ENCODE measurements at regions not wholly inside any gene's neighbourhood (a gene's known extent, or its start where the extent isn't known, plus 50 kb on each side); places are given as distances from the start of the nearest gene placed in this dataset.

DNA sequence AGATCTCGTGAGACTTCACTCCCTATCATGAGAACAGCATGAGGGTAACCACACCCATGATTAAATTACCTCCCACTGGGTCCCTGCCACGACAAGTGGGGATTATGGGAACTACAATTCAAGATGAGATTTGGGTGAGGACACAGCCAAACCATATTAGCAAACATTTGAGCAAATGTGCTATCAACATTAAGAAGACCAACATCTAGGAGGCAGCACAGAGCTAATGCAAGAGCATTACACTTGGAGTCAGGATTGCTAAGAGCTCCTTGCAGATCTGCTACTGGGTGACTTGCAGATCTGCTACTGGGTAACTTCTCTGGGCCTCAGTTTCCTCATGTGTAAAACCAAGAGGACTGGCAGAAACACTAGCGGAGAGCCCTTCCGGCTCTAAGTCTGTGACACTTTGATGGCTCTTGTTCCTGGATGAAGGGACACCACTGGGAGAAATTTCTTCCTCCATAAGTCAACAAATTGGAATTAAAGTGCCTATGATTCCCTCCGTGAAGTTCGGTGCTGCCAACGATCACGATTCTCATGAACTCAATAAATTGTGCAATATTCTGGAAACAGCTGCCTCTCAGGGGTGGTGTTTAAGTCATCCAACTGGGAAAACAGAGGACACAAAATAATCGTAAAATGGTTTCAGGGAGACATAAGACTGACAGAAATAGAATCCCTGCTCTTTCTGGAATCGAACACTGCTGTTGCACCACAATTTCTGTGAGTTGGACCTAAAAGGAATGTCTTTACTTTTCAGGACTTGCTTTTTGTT is 115.8 kb upstream of the ITGB1 start:
- no peaks in the 10 kb centered on the region for H3K4me1 ChIP-seq (ENCODE audit: insufficient read depth, low read length)
- H3K23me2 ChIP-seq (ENCODE audit: insufficient read length, low read depth, low read length, poor library complexity, severe bottlenecking) = no peaks in the 10 kb centered on the region
- H4K20me1 ChIP-seq (ENCODE audit: control insufficient read depth, insufficient read depth, insufficient read length) = no peaks in the 10 kb centered on the region
- no CpG with 5 or more reads among the region's 10 CpGs for WGBS (ENCODE audit: extremely low coverage, insufficient read length, low lambda C conversion rate)
- H4K5ac ChIP-seq (ENCODE audit: insufficient read length, low read depth, low read length) = no peak overlapping the region
- no peak overlapping the region for H3K4ac ChIP-seq (ENCODE audit: low read depth, low read length)
- no peak overlapping the region for H4K91ac ChIP-seq (ENCODE audit: insufficient read length, low read depth, low read length)
- no peak overlapping the region for H2AFZ ChIP-seq (ENCODE audit: low read length)
- no peak overlapping the region for H4K8ac ChIP-seq (replicated peaks; ENCODE audit: insufficient read length, low read depth, low read length)
- H3K79me1 ChIP-seq (ENCODE audit: insufficient read depth, low read depth, low read length, poor library complexity, severe bottlenecking) = no peaks in the 10 kb centered on the region
- Mint-ChIP-seq H3K4me3 (no peak overlapping the region), H3K36me3 (ENCODE audit: insufficient read depth in 1 of 3, low read depth in 3 of 3) (peaks cover 2 to 32% (median 9%) of the 10 kb centered on the region in 3 experiments), H3K27me3 (ENCODE audit: low read depth) (no peaks in the 10 kb centered on the region; the same call in 1 of the 2 replicates), H3K4me1 (peaks cover 19 to 29% of the 10 kb centered on the region in 2 experiments), H3K9me3 (peaks cover 18 to 25% of the 10 kb centered on the region in 2 experiments), H3K27ac (no peak overlapping the region)
- H2BK120ac ChIP-seq (ENCODE audit: low read depth, low read length, poor library complexity, severe bottlenecking) = no peak overlapping the region
- H3K79me2 ChIP-seq (ENCODE audit: insufficient read depth, low read length) = no peaks in the 10 kb centered on the region
- H3K9me3 ChIP-seq (ENCODE audit: control insufficient read depth, low read depth, low read length) = no peaks in the 10 kb centered on the region
- no peak overlapping the region for H3T11ph ChIP-seq (ENCODE audit: low read length)
- H2AK5ac ChIP-seq (ENCODE audit: insufficient read length, low read length) = no peak overlapping the region
- TF ChIP-seq, protein P1, sequence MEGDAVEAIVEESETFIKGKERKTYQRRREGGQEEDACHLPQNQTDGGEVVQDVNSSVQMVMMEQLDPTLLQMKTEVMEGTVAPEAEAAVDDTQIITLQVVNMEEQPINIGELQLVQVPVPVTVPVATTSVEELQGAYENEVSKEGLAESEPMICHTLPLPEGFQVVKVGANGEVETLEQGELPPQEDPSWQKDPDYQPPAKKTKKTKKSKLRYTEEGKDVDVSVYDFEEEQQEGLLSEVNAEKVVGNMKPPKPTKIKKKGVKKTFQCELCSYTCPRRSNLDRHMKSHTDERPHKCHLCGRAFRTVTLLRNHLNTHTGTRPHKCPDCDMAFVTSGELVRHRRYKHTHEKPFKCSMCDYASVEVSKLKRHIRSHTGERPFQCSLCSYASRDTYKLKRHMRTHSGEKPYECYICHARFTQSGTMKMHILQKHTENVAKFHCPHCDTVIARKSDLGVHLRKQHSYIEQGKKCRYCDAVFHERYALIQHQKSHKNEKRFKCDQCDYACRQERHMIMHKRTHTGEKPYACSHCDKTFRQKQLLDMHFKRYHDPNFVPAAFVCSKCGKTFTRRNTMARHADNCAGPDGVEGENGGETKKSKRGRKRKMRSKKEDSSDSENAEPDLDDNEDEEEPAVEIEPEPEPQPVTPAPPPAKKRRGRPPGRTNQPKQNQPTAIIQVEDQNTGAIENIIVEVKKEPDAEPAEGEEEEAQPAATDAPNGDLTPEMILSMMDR (conservative IDR thresholded peaks at IDR 0.05) = peak; percentile 29; the same call in 2 of the 3 replicates
- no peak overlapping the region for H2BK20ac ChIP-seq (ENCODE audit: low read depth, low read length, poor library complexity, severe bottlenecking)
- no peaks in the 10 kb centered on the region for H3K27me3 ChIP-seq (ENCODE audit: insufficient read depth, low read length)
- H3K14ac ChIP-seq (ENCODE audit: insufficient read depth, low read length) = no peak overlapping the region
- DNase-seq = no peak
- no peak overlapping the region for H3K56ac ChIP-seq (ENCODE audit: insufficient read length, low read depth, low read length)
- H3K9ac ChIP-seq (ENCODE audit: extremely low read depth, insufficient read length, low read length) = no peak overlapping the region
- no peak overlapping the region for H3K4me2 ChIP-seq (ENCODE audit: insufficient read depth, insufficient read length, low read length)
- H2BK15ac ChIP-seq (ENCODE audit: low read depth, low read length) = no peak overlapping the region
- no peak overlapping the region for H3K18ac ChIP-seq (ENCODE audit: insufficient read length, low read depth, low read length)
- H3K27ac ChIP-seq (ENCODE audit: insufficient read length, low read depth, low read length) = no peak overlapping the region
- no peak overlapping the region for H2BK12ac ChIP-seq (ENCODE audit: insufficient read length, low read depth, low read length)
- no peak overlapping the region for H2BK5ac ChIP-seq (ENCODE audit: insufficient read length, low read length)
- no peak overlapping the region for H3K23ac ChIP-seq (ENCODE audit: insufficient read length, low read depth, low read length)

All from H9 (cell line).